Limb (tissue), 2 donors: ENCODE measurements at regions not wholly inside any gene's neighbourhood (a gene's known extent, or its start where the extent isn't known, plus 50 kb on each side); places are given as distances from the start of the nearest gene placed in this dataset.
"Not testable (repeated sequence)": the region's sequence is repeated elsewhere in the genome, so short reads cannot be mapped to it uniquely, and the experiment has no call there.

Source experiments
- DNase-seq, 2 donors: peaks; one replicate each; pipeline ENCODE4 v3.0.0-alpha.2; 2016; ENCODE audit errors: extremely low spot score in 2 of 2

- no peak for DNase-seq
Observed at GRCh38 chr7:110246118-110246517, 844.8 kb upstream of the LRRN3 start.

DNA sequence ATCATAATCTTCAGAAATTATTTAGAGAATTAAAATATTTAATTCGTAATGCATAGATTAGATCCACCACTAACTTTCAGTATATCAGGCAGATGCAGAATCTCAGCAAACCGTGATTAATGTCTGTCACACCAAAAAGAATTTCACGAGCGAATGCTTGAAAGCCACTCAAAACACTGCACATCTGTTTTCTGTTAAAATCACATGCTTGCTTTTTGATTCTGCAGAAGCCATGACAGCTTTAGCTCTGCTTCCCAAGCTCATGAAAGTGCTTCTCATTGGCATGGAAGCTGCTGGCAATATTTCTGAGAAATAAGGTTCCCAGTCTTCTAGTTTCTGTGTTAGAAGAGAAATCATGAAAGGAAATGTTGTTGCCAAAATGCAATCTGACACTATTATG lies 837.8 kb upstream of the LRRN3 start:
- DNase-seq: peak in 1 of 2 donors; percentile 68

DNA sequence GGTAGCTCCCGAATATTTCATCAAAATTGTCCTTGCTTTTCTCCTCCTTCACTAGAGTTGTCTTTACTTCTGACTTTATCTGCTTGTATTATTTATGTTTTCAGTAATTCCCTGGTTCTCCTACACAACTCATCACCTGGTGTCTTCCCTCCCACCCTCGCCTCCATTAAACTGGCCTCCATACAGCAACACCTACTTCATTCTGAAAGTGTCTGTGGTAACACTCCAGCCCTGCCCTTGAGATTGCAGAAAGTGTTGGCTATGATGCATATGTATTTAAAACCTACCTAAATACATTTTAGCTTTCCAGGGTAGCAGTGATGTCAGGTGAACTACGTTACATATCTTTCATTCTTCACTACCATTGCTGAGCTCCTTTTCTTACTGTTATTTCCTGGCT lies 833.3 kb upstream of the LRRN3 start:
- DNase-seq: no peak

DNA sequence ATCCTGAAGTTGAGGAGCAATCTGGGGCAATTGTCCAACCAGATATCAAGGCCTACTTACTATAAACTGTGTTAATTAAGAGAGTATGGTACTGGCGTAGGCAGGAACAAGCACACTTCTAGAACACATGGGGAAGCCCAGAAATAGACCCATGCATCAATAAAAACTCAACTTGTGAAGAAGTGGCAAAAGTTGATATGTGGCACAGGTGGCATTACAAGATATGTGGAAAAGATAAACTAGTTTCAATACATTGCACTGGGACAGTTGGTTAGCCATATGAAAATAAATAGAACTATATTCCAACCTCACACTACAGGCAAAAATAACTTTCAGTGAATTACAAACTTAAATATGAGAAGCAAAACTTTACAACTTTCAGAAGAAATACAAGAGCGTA lies 828.7 kb upstream of the LRRN3 start:
- no peak for DNase-seq

DNA sequence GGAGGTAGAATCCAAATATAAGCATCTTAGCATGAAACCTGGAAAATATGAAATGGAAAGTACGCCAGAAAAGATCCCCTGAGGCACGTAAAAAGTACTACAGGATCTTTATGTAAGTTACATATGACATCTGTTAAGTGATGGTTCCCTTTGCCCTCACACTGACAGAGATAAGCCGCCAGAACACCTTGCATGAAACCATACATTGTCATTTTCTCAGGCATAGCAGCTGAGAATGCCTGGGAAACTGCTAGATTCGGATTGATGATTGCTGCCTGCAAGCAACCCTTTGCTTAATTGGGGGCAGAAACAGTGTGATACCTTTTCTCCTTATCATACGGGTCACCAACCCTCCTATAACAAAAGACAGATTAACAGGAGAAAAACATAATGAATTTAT lies 826.6 kb upstream of the LRRN3 start:
- DNase-seq: no peak

DNA sequence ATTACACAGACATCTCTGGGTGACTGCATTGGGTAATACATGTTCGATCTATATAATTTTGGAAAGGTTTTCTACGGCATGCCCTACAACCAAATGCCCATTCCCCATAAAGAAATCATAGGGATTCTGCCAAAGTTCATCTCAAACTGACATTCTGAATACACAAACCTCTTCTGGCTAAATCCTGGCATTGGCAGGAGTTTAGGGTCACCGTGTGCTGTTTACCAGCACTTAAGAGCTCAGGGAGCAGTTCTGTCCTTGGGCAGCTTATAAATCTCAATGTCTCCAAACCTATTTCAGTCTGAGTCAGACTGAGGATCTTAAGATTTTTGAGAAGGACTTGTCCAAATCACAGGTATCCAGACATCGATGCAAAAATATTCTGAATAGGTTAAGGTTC lies 809.6 kb upstream of the LRRN3 start:
- no peak for DNase-seq

GRCh38 chr7:110283056-110283455 lies 807.9 kb upstream of the LRRN3 start:
- no peak for DNase-seq

- DNase-seq: no peak
Observed at GRCh38 chr7:110291430-110291829, 799.5 kb upstream of the LRRN3 start.

- no peak for DNase-seq
Observed at GRCh38 chr7:110296321-110296720, 794.6 kb upstream of the LRRN3 start.

- no peak for DNase-seq
Observed at GRCh38 chr7:110307776-110308175, 783.2 kb upstream of the LRRN3 start.

- DNase-seq: no peak
Observed at GRCh38 chr7:110308791-110309190, 782.1 kb upstream of the LRRN3 start.

DNA sequence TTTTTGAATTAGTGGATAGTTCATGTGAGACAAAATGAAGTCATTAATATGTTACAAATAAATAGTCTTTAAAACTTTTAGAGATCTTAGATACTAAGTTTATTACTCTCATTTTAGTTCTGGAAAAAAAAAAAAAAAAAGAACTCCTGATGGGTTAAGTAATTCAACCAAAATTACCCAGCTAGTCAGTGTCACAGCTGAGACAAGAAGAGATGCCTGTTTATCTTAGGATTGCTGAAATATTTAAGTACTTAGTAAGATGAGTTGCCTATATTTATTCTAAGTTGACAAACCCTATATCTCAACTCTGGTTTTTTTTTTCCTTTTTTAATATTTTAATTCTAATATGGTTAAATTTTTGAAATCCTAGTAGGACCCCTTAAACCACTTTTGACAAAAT lies 781.0 kb upstream of the LRRN3 start:
- no peak for DNase-seq

- DNase-seq: no peak
Observed at GRCh38 chr7:110311556-110311955, 779.4 kb upstream of the LRRN3 start.

- DNase-seq: no peak
Observed at GRCh38 chr7:110317541-110318265, 773.2 kb upstream of the LRRN3 start.

DNA sequence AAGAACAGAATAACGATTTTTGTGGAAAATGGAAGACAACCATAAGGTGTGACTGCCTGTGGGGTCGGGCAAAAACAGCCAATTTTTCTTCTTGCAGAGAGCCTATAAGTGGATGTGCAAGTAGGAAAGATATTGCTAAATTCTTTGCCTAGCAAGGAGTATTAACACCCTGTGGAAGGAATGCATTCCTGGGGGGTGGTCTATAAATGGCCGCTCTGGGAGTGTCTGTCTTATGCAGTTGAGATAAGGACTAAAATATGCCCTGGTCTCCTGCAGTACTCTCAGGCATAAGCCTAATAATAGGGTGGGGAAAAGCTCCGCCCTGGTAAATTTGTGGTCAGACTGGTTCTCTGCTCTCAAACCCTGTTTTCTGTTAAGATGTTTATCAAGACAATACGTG lies 770.6 kb upstream of the LRRN3 start:
- DNase-seq: not testable (repeated sequence)

GRCh38 chr7:110322796-110323195 lies 768.1 kb upstream of the LRRN3 start:
- DNase-seq: no peak

DNA sequence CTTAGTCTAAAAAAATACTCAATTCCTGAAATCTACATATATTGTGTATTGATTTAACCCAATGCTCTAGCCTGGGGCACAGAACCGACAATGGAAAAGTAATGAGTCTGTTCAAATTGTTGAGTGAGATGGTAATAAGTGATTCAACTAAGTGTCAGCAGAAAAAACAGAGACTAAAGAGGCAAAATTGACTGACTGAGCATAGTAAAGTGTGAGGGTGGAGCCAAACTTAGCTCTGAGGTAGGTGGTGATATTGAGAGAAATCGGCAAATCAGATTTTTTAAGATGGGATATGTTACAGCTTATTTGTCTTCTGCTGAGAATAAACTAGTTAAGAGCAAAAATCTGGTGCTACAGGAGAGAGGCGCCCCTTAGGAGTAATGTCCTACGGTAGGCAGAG lies 764.0 kb upstream of the LRRN3 start:
- no peak for DNase-seq

GRCh38 chr7:110336423-110336822 lies 754.5 kb upstream of the LRRN3 start:
- DNase-seq: no peak

GRCh38 chr7:110337646-110338045 lies 753.3 kb upstream of the LRRN3 start:
- no peak for DNase-seq

DNA sequence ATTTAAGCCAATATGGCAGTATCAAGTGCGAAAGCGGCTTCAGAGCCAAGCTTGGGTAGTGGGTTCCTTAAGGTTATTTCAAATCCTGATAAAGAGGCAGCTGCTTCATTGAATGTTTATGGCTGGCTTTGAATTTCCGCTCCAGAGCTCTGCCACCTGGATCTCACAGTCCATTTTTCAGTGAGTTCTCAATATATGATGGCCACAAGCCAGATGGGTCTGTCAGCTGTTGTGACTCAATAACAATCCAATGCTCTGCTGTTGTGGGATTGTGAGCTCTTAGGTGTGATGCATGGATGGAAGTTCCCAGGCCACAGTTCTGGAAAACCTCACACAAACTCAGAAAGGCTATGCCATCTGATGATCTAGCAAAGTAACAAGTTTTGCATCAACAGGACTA lies 743.8 kb upstream of the LRRN3 start:
- DNase-seq: peak in 1 of 2 donors; percentile 10

DNA sequence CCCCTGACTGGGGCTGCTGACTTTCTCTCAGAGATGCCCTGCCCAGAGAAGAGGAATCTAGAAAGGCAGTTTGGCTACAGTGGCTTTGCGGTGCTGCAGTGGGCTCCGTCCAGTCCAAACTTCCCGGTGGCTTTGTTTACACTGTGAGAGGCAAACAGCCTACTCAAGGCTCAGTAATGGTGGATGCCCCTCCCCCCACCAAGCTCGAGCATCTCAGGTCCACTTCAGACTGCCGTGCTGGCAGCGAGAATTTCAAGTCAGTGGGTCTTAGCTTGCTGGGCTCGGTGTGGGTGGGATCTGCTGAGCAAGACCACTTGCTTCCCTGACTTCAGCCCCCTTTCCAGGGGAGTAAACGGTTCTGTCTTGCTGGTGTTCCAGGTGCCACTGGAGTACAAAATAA lies 734.5 kb upstream of the LRRN3 start:
- DNase-seq: no peak

GRCh38 chr7:110358028-110358427 lies 732.9 kb upstream of the LRRN3 start:
- DNase-seq: no peak

- no peak for DNase-seq
Observed at GRCh38 chr7:110371709-110372108, 719.2 kb upstream of the LRRN3 start.

- no peak for DNase-seq
Observed at GRCh38 chr7:110372685-110373084, 718.2 kb upstream of the LRRN3 start.
